HG03159 (cell line): ENCODE measurements at regions not wholly inside any gene's neighbourhood (a gene's known extent, or its start where the extent isn't known, plus 50 kb on each side); places are given as distances from the start of the nearest gene placed in this dataset.
"Not testable (repeated sequence)": the region's sequence is repeated elsewhere in the genome, so short reads cannot be mapped to it uniquely, and the experiment has no call there.

Experiments used
- ATAC-seq: cut with Tn5 transposase; IDR thresholded peaks from one replicate; pipeline ENCODE4 v1.9.1; 2021; ENCODE audit warnings: mild to moderate bottlenecking, moderate library complexity; ENCODE audit not compliant: unreplicated experiment

GRCh38 chr3:65303431-65303830 is 615.6 kb upstream of the ADAMTS9 start:
- ATAC-seq, result no peak

DNA sequence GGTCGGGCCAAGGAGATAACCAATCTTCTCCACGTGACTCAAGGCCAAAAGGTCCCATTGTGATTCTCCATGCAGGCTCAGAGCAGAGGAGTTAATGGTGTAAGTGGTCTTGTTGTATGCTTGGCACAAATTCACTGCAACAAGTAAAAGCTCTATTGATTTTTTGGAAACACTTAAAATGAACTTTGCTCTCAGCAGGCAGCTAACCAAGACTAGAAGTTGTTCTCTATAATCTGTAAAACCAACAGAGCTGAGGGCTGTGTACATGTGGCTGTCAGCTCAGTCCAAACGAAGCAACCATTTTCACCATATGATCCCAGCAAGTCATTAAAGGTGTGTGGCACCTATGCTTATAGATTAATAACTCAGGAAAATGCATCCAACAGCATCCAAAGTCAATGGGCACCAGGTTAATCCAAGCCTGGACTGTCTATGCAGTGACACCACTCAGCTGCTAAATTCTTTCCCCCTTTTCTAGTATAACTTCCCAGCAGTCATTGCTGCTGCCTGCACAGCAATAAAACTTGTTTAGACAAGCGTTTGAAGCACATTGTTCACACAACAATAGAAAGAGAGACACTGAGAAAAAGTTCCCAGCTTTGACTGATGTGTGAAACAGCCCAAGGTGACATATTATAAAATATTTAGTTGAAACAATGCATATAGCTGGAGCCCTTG is 603.8 kb upstream of the ADAMTS9 start:
- ATAC-seq, result no peak

GRCh38 chr3:65288776-65289175 is 601.0 kb upstream of the ADAMTS9 start:
- ATAC-seq, result no peak

DNA sequence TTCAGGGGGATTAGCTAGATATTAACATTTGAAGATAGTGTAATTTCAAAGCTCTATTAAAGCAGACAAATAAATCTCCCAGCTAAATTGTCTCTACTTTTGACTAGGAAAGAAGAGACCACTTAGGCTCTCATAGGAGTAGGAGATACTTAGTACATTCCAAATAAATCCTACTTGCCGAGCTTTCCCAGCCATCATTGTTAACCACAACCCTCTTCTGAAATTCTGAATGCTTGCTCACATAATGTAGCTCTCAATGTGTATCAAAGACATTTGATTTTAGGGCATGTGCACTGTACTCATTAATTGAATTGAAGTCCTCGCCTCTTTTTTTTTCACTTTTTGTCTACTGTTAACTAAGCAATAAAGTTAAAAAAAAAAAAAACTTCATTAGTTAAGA is 598.2 kb upstream of the ADAMTS9 start:
- no peak for ATAC-seq

GRCh38 chr3:65284961-65285360 is 597.2 kb upstream of the ADAMTS9 start:
- no peak for ATAC-seq

DNA sequence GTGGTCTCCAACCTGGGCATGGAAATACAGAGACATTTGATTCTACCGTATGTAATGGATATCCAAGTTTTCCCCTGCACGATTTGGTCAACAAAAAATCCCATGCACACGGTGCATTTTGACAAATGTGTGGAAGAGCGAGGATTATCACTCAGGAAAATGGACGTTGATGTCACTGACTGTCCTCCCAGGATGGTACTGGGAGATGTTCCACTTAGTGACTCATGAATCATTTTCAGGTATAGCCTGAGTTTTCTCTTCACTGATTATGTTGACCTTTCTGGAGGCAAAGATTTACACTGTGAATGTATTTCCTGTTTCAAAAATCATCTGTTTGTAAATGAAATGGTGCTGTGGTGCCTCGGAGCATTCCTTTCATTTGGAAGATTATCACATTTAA is 596.7 kb upstream of the ADAMTS9 start:
- ATAC-seq, result no peak

- no peak for ATAC-seq
Observed at GRCh38 chr3:65279225-65279782, 591.5 kb upstream of the ADAMTS9 start.

- ATAC-seq, result no peak
Observed at GRCh38 chr3:65277798-65278197, 590.0 kb upstream of the ADAMTS9 start.

GRCh38 chr3:65276551-65276950 is 588.8 kb upstream of the ADAMTS9 start:
- no peak for ATAC-seq

DNA sequence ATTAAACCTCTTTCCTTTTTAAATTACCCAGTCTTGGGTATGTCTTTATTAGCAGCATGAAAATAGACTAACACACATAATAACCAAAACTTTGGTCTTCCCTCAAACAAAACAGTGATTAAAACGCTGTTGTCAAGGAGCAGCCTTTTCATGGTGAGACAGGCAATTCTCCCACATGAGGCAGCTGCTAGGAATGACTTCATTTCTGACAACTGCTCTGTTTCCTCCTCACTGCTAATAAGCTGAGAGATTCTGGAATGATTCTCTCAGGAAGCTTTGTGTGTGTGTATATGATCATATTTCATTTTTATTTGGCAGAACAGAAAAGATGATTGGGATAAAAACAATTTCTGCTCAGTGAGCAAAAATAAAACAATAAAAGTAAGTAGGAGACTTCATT is 580.6 kb upstream of the ADAMTS9 start:
- no peak for ATAC-seq

- no peak for ATAC-seq
Observed at GRCh38 chr3:65265942-65266590, 578.3 kb upstream of the ADAMTS9 start.

DNA sequence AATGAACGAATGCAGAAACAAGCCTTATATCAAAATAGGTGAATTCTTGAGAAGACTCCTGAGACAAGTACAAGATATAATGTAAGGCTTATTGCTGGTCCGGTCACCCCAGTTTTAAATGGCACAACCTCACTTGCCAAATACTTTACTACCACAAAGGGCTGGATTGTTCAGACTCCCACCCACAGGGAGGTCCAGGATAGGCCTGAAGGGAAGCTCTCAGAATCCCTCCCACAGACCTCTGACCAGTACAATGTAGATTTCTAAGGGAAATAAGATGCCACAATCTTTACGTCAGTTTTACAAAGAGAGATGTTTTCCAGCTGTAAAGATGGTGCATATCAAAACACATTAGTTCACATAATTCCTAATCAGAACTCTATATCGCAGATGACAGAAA is 577.7 kb upstream of the ADAMTS9 start:
- ATAC-seq, result no peak

DNA sequence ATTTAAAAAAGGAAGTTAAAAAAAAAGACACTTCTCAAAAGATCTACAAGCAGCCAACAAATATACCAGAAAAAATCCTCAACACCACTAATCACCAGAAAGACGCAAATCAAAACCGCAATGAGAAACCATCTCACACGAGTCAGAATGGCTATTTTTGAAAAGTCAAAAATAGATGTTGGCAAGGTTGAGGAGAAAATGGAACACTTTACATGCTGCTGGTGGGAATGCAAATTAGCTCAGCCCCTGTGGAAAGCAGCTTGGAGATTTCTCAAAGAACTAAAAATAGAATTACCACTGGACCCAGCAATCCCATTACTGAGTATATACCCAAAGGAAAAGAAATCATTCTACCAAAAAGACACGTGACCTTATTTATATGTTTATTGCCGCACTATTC is 574.7 kb upstream of the ADAMTS9 start:
- ATAC-seq, result no peak

DNA sequence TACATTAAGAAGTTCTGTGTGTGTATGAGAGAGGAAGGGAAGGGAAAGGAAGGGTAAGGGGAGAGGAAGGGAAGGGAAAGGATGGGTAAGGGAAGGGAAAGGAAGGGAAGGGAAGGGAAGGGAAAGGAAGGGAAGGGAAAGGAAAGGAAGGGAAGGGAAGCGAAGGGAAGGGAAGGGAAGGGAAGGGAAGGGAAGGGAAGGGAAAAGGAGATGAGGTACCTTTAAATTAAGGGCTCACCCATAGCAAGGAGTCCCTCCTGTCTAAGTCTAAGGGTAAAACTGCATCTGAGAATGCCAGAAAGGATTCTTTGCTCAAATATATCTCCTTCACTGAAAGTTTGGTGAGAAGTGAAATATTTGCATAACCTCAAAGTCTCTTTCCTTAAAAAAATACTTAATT is 572.1 kb upstream of the ADAMTS9 start:
- no peak for ATAC-seq

- ATAC-seq, result not testable (repeated sequence)
Observed at GRCh38 chr3:65252914-65253313, 565.1 kb upstream of the ADAMTS9 start.

- no peak for ATAC-seq
Observed at GRCh38 chr3:65252266-65252665, 564.5 kb upstream of the ADAMTS9 start.

- ATAC-seq, result no peak
Observed at GRCh38 chr3:65251375-65251774, 563.6 kb upstream of the ADAMTS9 start.

DNA sequence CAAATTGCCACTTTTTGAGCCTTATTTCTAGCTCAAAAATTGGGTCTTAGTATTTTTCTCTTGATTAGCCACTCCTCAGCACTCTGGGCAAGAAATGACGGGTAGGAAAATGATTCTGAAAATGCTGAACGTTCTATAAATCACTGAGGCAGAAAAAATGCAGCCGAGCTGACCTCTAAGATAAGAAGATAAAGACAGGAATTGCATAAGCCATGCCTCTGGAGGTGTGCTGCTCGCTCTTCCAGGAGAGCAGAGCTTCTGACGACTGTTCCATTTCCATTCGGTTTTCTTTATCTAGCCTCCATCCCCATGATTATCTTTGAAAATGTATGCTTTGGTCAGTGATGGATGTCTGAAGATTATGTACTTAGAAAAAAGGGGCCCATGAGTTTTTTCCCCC is 558.8 kb upstream of the ADAMTS9 start:
- no peak for ATAC-seq

DNA sequence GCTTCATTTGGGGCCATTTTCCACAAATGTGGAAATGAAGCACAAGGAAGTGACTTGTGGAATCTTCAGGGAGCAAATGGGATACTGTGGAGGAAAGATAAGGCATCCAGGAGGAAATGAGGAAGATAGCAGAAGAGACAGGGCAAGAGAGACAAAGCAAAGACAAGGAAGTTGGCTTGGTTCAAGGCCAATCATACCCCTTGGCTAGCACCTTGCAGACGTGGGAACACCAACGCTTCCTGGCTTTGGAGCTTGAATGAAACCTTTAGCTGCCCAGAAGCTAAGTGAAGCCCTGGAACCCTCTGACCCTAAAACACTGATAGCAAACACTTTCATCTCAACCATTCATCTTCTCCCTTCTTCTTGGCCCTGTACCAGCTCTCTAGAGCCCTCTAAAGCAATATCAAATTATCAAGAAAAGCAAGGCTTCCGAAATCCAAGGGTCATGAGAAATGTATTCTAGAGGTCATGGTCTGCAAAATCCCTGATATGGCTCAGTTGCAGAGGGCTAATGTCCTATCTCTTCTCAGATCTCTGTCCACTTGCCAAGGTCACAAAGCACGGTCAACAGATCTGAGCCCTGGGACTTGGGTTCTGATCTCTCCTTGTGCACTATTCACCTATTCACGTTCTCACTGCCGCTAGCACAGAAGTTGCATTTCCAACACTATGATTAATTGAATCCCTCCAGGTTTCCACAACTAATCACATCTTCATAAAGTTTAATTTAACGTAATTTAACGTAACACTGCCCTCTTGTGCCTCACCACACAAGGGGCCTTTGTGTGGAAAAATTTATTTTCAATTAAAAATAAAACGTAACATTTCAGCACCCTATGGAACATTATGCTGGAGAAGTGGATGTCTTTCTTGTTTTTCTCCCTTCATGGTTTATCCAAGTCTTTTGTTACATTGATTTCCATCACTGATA is 557.6 kb upstream of the ADAMTS9 start:
- ATAC-seq, result no peak

- ATAC-seq, result no peak
Observed at GRCh38 chr3:65240366-65240765, 552.6 kb upstream of the ADAMTS9 start.

- no peak for ATAC-seq
Observed at GRCh38 chr3:65238652-65239051, 550.9 kb upstream of the ADAMTS9 start.
